ENCODE measurements at regions not wholly inside any gene's neighbourhood (a gene's known extent, or its start where the extent isn't known, plus 50 kb on each side); places are given as distances from the start of the nearest gene placed in this dataset.

GRCh38 chr15:96089405-96090058 lies 241.0 kb upstream of the NR2F2 start:
- Histone ChIP-seq H3K36me3 (ENCODE audit: low read depth) (no peaks in the 10 kb centered on the region), H3K4me1 (ENCODE audit: insufficient read depth, poor library complexity, severe bottlenecking) (no peaks in the 10 kb centered on the region), H3K27me3 (ENCODE audit: insufficient read depth, poor library complexity, severe bottlenecking) (no peaks in the 10 kb centered on the region), H3K4me3 (ENCODE audit: severe bottlenecking) (no peak overlapping the region), H3K27ac (ENCODE audit: poor library complexity, severe bottlenecking) (no peak overlapping the region), H3K9me3 (ENCODE audit: severe bottlenecking) (no peaks in the 10 kb centered on the region)
- ATAC-seq (ENCODE audit: low read depth): no peak
- DNase-seq (ENCODE audit: low spot score): no peak
- TF ChIP-seq CTCF (IDR thresholded peaks at IDR 0.05; ENCODE audit: poor library complexity, severe bottlenecking): no peak

GRCh38 chr15:96092186-96092585 lies 238.3 kb upstream of the NR2F2 start:
- ATAC-seq (ENCODE audit: low read depth) (no peak), DNase-seq (ENCODE audit: low spot score) (no peak)
- Histone ChIP-seq H3K27me3 (ENCODE audit: insufficient read depth, poor library complexity, severe bottlenecking) (no peaks in the 10 kb centered on the region), H3K4me1 (ENCODE audit: insufficient read depth, poor library complexity, severe bottlenecking) (no peaks in the 10 kb centered on the region), H3K9me3 (ENCODE audit: severe bottlenecking) (no peaks in the 10 kb centered on the region), H3K36me3 (ENCODE audit: low read depth) (no peaks in the 10 kb centered on the region), H3K4me3 (ENCODE audit: severe bottlenecking) (no peak overlapping the region), H3K27ac (ENCODE audit: poor library complexity, severe bottlenecking) (no peak overlapping the region)
- no peak for TF ChIP-seq CTCF (IDR thresholded peaks at IDR 0.05; ENCODE audit: poor library complexity, severe bottlenecking)

GRCh38 chr15:96093063-96093462 lies 237.4 kb upstream of the NR2F2 start:
- ATAC-seq (ENCODE audit: low read depth) (no peak), DNase-seq (ENCODE audit: low spot score) (no peak)
- no peaks in the 10 kb centered on the region for H3K4me1 ChIP-seq (ENCODE audit: insufficient read depth, poor library complexity, severe bottlenecking)
- H3K27ac ChIP-seq (ENCODE audit: poor library complexity, severe bottlenecking): no peak overlapping the region
- H3K4me3 ChIP-seq (ENCODE audit: severe bottlenecking): no peak overlapping the region
- TF ChIP-seq CTCF (IDR thresholded peaks at IDR 0.05; ENCODE audit: poor library complexity, severe bottlenecking): no peak
- H3K36me3 ChIP-seq (ENCODE audit: low read depth): no peaks in the 10 kb centered on the region
- H3K27me3 ChIP-seq (ENCODE audit: insufficient read depth, poor library complexity, severe bottlenecking): no peaks in the 10 kb centered on the region
- H3K9me3 ChIP-seq (ENCODE audit: severe bottlenecking): no peaks in the 10 kb centered on the region

- no peak for TF ChIP-seq CTCF (IDR thresholded peaks at IDR 0.05; ENCODE audit: poor library complexity, severe bottlenecking)
- Histone ChIP-seq H3K36me3 (ENCODE audit: low read depth) (no peaks in the 10 kb centered on the region), H3K9me3 (ENCODE audit: severe bottlenecking) (no peaks in the 10 kb centered on the region), H3K4me3 (ENCODE audit: severe bottlenecking) (no peak overlapping the region), H3K27me3 (ENCODE audit: insufficient read depth, poor library complexity, severe bottlenecking) (no peaks in the 10 kb centered on the region), H3K27ac (ENCODE audit: poor library complexity, severe bottlenecking) (no peak overlapping the region), H3K4me1 (ENCODE audit: insufficient read depth, poor library complexity, severe bottlenecking) (no peaks in the 10 kb centered on the region)
- DNase-seq (ENCODE audit: low spot score): no peak
- ATAC-seq (ENCODE audit: low read depth): no peak
Measured at GRCh38 chr15:96097661-96098060, 232.8 kb upstream of the NR2F2 start.

- no peaks in the 10 kb centered on the region for H3K4me1 ChIP-seq (ENCODE audit: insufficient read depth, poor library complexity, severe bottlenecking)
- H3K27me3 ChIP-seq (ENCODE audit: insufficient read depth, poor library complexity, severe bottlenecking): no peaks in the 10 kb centered on the region
- TF ChIP-seq CTCF (IDR thresholded peaks at IDR 0.05; ENCODE audit: poor library complexity, severe bottlenecking): no peak
- DNase-seq (ENCODE audit: low spot score): no peak
- no peaks in the 10 kb centered on the region for H3K36me3 ChIP-seq (ENCODE audit: low read depth)
- no peak overlapping the region for H3K27ac ChIP-seq (ENCODE audit: poor library complexity, severe bottlenecking)
- no peak for ATAC-seq (ENCODE audit: low read depth)
- no peak overlapping the region for H3K4me3 ChIP-seq (ENCODE audit: severe bottlenecking)
- no peaks in the 10 kb centered on the region for H3K9me3 ChIP-seq (ENCODE audit: severe bottlenecking)
Measured at GRCh38 chr15:96102631-96103030, 227.9 kb upstream of the NR2F2 start.
